Right atrium auricular region (tissue), 2 donors: ENCODE measurements at regions not wholly inside any gene's neighbourhood (a gene's known extent, or its start where the extent isn't known, plus 50 kb on each side); places are given as distances from the start of the nearest gene placed in this dataset.
A peak's percentile ranks its signal among the peaks of the same experiment; 100 is the strongest.
"Not testable (repeated sequence)": the region's sequence is repeated elsewhere in the genome, so short reads cannot be mapped to it uniquely, and the experiment has no call there.

Experiments used
- DNase-seq: peaks from one replicate; pipeline ENCODE4 v3.0.0-alpha.2; 2019; ENCODE audit warnings: low spot score
- H3K27ac ChIP-seq, 2 donors: fragments of 200-600 bp; sonication (generic); 1 replicate in 1 of 2; 2 replicates in 1 of 2; pipeline ENCODE4 v1.5.1; 2016 to 2019
- H3K27me3 ChIP-seq, 2 donors: fragments of 200-600 bp; sonication (generic); one replicate each; pipeline versions ENCODE4 v1.5.1 to v1.6.0; 2017 to 2019
- H3K36me3 ChIP-seq: fragments of 200-600 bp; sonication (generic); one replicate; pipeline ENCODE4 v1.5.1; 2016
- H3K4me1 ChIP-seq, 2 donors: fragments of 200-600 bp; sonication (generic); one replicate each; pipeline versions ENCODE4 v1.5.1 to v1.6.0; 2017 to 2019
- H3K4me3 ChIP-seq, 2 donors: fragments of 200-600 bp; sonication (generic); 1 replicate in 1 of 2; 2 replicates in 1 of 2; pipeline ENCODE4 v1.5.1; 2017 to 2019; ENCODE audit warnings: mild to moderate bottlenecking in 1 of 2, moderate library complexity in 1 of 2
- H3K9me3 ChIP-seq, 2 donors: fragments of 200-600 bp; sonication (generic); one replicate each; pipeline ENCODE4 v1.5.1; 2019
- TF ChIP-seq, protein P1 (sequence below), 2 donors: fragments of 200-600 bp; sonication (generic); IDR thresholded peaks; one replicate each; pipeline ENCODE4 v1.5.1; 2019; ENCODE audit warnings: antibody characterized with exemption in 2 of 2

DNA sequence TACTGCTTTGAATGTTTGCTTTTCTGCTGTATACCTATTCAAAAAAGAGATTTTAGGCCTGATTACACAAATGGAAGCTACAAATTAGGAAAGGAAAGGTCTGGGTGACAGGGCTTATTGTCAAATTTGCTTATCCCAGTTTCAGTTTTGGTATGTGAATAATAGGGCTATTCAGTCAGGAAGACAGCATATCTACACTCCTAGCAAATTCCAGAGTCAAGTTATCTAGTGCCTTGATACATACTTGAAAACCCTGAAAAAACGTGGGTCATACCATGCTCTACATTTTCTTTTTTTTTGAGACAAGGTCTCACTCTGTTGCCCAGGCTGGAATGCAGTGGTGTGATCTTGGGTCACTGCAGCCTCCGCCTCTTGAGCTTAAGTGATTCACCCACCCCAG is 59.2 kb upstream of the CCDC180 start:
- H3K36me3 ChIP-seq, H3K9me3 ChIP-seq, H3K27ac ChIP-seq, H3K4me1 ChIP-seq, H3K4me3 ChIP-seq, H3K27me3 ChIP-seq, DNase-seq: not testable (repeated sequence)

DNA sequence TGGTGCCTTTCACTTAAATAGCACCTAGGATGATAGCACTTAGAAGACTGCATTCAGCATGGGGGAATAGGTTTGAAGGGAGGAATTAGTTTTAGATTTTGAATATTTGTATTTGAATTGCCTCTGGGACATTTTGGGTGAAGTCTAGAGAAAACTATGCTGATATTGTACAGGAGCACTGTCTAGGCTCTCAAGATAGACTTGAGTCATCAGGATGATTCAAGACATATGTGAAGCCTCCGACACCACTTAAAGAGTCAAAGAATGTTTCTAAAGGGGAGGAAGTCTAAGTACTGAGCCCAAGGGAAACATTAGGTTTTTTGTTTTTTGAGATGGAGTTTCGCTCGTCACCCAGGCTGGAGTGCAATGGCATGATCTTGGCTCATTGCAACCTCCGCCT is 63.9 kb upstream of the CCDC180 start:
- H3K9me3 ChIP-seq: no peaks in the 10 kb centered on the region
- H3K27me3 ChIP-seq: no peaks in the 10 kb centered on the region
- H3K4me1 ChIP-seq: peaks cover 0 to 9% of the 10 kb centered on the region in 2 donors
- TF ChIP-seq, protein P1, sequence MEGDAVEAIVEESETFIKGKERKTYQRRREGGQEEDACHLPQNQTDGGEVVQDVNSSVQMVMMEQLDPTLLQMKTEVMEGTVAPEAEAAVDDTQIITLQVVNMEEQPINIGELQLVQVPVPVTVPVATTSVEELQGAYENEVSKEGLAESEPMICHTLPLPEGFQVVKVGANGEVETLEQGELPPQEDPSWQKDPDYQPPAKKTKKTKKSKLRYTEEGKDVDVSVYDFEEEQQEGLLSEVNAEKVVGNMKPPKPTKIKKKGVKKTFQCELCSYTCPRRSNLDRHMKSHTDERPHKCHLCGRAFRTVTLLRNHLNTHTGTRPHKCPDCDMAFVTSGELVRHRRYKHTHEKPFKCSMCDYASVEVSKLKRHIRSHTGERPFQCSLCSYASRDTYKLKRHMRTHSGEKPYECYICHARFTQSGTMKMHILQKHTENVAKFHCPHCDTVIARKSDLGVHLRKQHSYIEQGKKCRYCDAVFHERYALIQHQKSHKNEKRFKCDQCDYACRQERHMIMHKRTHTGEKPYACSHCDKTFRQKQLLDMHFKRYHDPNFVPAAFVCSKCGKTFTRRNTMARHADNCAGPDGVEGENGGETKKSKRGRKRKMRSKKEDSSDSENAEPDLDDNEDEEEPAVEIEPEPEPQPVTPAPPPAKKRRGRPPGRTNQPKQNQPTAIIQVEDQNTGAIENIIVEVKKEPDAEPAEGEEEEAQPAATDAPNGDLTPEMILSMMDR (IDR thresholded peaks at IDR 0.05): no peak
- H3K27ac ChIP-seq: no peak overlapping the region
- H3K4me3 ChIP-seq: no peak overlapping the region
- no peak for DNase-seq
- no peaks in the 10 kb centered on the region for H3K36me3 ChIP-seq

DNA sequence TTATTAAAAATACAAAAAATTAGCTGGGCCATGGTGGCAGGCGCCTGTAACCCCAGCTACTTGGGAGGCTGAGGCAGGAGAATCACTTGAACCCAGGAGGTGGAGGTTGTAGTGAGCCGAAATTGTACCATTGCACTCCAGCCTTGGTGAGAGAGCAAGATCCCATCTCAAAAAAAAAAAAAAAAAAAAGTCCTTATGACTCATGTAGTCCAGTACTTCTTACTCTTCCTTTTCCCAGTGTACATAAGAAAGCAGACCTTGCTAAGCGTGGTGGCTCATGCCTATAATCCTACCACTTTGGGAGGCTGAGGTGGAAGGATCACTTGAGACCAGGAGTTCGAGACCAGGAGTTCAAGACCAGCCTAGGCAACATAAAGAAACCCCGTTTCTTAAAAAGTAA is 66.0 kb upstream of the CCDC180 start:
- not testable (repeated sequence) for DNase-seq, H3K27me3 ChIP-seq, H3K36me3 ChIP-seq, H3K4me1 ChIP-seq, H3K9me3 ChIP-seq, H3K27ac ChIP-seq, H3K4me3 ChIP-seq

DNA sequence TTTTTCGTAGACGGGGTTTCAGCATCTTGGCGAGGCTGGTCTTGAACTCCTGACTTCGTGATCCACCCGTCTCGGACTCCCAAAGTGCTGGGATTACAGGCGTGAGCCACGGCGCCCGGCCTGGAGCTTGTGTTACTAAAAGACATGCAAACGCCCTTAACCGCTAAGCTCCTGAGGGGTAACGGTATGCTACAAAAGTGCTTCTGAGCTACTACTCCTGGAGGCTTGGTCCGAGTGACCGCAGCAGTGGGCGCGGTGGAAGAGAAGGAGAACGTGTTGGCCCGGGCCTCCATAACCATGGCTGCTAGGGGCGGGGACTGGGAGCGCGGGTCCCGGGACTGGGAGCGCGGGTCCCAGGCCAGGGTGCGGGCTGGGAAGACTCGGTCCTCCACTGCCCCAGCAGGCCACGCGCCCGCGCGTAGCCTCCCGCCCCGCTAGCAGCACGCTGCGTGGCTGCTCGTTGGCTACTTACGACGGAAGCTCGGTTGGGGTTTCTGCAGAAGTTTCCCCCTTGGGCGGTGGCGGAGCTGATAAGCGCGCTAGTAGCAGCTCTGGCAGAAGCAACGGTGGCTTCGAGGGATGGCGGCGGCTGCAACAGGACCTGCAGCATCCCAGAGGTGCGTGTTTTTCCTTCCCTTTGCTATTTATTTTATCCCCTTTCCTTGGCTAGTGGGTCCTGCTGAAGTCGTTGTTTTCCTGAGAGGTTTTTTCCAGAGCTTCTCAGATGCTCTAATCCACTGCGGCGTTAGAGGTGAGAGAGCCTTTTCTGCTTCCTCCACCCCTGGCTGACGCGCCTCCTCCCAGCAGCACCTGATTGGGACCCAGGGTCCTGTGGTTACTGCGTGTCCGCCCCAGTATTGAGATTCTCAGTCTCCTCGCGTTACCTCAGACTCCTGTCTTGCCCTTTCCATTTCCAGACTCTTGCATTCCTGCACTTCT is 69.2 kb upstream of the CCDC180 start:
- DNase-seq: peak; percentile 76
- Histone ChIP-seq H3K4me3 (peak overlapping the region; percentile 62 to 65), H3K4me1 (peaks cover 0 to 10% of the 10 kb centered on the region in 2 donors), H3K27ac (peak overlapping the region; percentile 76), H3K27me3 (no peaks in the 10 kb centered on the region), H3K36me3 (no peaks in the 10 kb centered on the region), H3K9me3 (no peaks in the 10 kb centered on the region)
- TF ChIP-seq, protein P1 (IDR thresholded peaks at IDR 0.05): peak in 1 of 2 donors; percentile 21

- Histone ChIP-seq H3K27me3 (no peaks in the 10 kb centered on the region), H3K4me1 (peaks cover 0 to 10% of the 10 kb centered on the region in 2 donors), H3K4me3 (peak overlapping the region; percentile 62 to 65), H3K36me3 (no peaks in the 10 kb centered on the region), H3K27ac (peak overlapping the region in 1 of 2 donors; percentile 76), H3K9me3 (no peaks in the 10 kb centered on the region)
- TF ChIP-seq, protein P1 (IDR thresholded peaks at IDR 0.05): no peak
- no peak for DNase-seq
These were observed 70.1 kb upstream of the CCDC180 start for GRCh38 chr9:97237311-97237786.

GRCh38 chr9:97233009-97233400 is 74.5 kb upstream of the CCDC180 start:
- H3K4me1 ChIP-seq, H3K4me3 ChIP-seq, H3K27ac ChIP-seq, H3K27me3 ChIP-seq, DNase-seq, H3K9me3 ChIP-seq, H3K36me3 ChIP-seq: not testable (repeated sequence)

GRCh38 chr9:97232060-97233008 is 75.1 kb upstream of the CCDC180 start:
- H3K4me1 ChIP-seq, H3K27me3 ChIP-seq, H3K36me3 ChIP-seq, H3K4me3 ChIP-seq, H3K9me3 ChIP-seq, H3K27ac ChIP-seq, DNase-seq: not testable (repeated sequence)

GRCh38 chr9:97222393-97222792 is 85.1 kb upstream of the CCDC180 start:
- H3K9me3 ChIP-seq, DNase-seq, H3K4me3 ChIP-seq, H3K36me3 ChIP-seq, H3K27ac ChIP-seq: not testable (repeated sequence)
- peaks cover 13 to 24% of the 10 kb centered on the region in 2 donors for H3K27me3 ChIP-seq
- H3K4me1 ChIP-seq: peaks cover 0 to 20% of the 10 kb centered on the region in 2 donors
